Endothelial cell of umbilical vein (primary cell): ENCODE measurements at regions not wholly inside any gene's neighbourhood (a gene's known extent, or its start where the extent isn't known, plus 50 kb on each side); places are given as distances from the start of the nearest gene placed in this dataset.

ENCODE experiments used
- BruUV-seq: library from RNA; stranded (reverse); fragments of 400-500 nt; replicated peaks from 2 replicates; lab custom pipeline; 2021; lab: Mats Ljungman, UMichigan
- CTCF ChIA-PET: fragments of 300-600, 350-600 bp; sonication (Branson Sonifier 250); formaldehyde crosslinking; loops from one replicate; lab custom pipeline; 2021; ENCODE audit warnings: antibody characterized with exemption, inconsistent platforms; lab: Charles Lee
- POLR2A ChIA-PET: fragments of 300-600, 350-600 bp; sonication (Branson Sonifier 250); formaldehyde crosslinking; loops from one replicate; lab custom pipeline; 2021; ENCODE audit warnings: antibody characterized with exemption, inconsistent platforms; lab: Charles Lee
- DNase-seq: peaks from one replicate; pipeline ENCODE4 v3.0.0-alpha.2; 2011; ENCODE audit warnings: low read depth, low spot score
- FAIRE-seq: peaks from 2 replicates; lab custom pipeline; 2011; peaks lifted over from hg19 to GRCh38; lab: Jason Lieb, UNC
- H2AFZ ChIP-seq: 2 replicates; pipeline ENCODE4 v1.6.0; 2012; ENCODE audit warnings: low read depth, low read length, control low read depth, inconsistent platforms
- H3K27ac ChIP-seq: 2 replicates; pipeline ENCODE4 v1.5.1; 2011; ENCODE audit warnings: low read depth, mild to moderate bottlenecking, control low read depth, low read length, moderate library complexity; ENCODE audit not compliant: insufficient read depth
- H3K27me3 ChIP-seq, 2 experiments: 2 replicates each; pipeline versions ENCODE4 v1.6.0 to v1.6.1; 2011; ENCODE audit warnings: low read length in 2 of 2, mixed read lengths in 1 of 2; ENCODE audit not compliant: control insufficient read depth in 2 of 2, insufficient read depth in 2 of 2
- H3K36me3 ChIP-seq, 2 experiments: 2 replicates in 1 of 2; 3 replicates in 1 of 2; pipeline ENCODE4 v1.5.1; 2011; ENCODE audit warnings: low read length in 2 of 2, mild to moderate bottlenecking in 1 of 2, moderate library complexity in 1 of 2; ENCODE audit not compliant: control insufficient read depth in 2 of 2, insufficient read depth in 2 of 2; ENCODE audit errors: extremely low read depth in 1 of 2
- H3K4me1 ChIP-seq: 3 replicates; pipeline ENCODE4 v1.5.1; 2011; ENCODE audit warnings: mild to moderate bottlenecking, low read length; ENCODE audit not compliant: control insufficient read depth, insufficient read depth; ENCODE audit errors: extremely low read depth
- H3K4me2 ChIP-seq: 2 replicates; pipeline ENCODE4 v1.6.1; 2011; ENCODE audit warnings: low read length, control low read depth, mixed read lengths; ENCODE audit not compliant: insufficient read depth
- H3K4me3 ChIP-seq, 3 experiments: fragments of 200-600 bp in 1 of 3; sonication (generic), shearing (Covaris generic) in 1 of 3; replicated peaks in 1 of 3; 2 replicates each; pipeline ENCODE4 v1.5.1; 2011 to 2016; ENCODE audit warnings: control low read depth in 3 of 3, low read length in 3 of 3, mild to moderate bottlenecking in 2 of 3, inconsistent platforms in 1 of 3, low read depth in 1 of 3, moderate library complexity in 1 of 3; ENCODE audit not compliant: insufficient read depth in 1 of 3
- H3K79me2 ChIP-seq: 2 replicates; pipeline ENCODE4 v1.6.0; 2012; ENCODE audit warnings: low read length, inconsistent platforms; ENCODE audit not compliant: control insufficient read depth, insufficient read depth
- H3K9ac ChIP-seq: replicated peaks from 2 replicates; pipeline ENCODE3; 2011; ENCODE audit warnings: low read length, control low read depth; ENCODE audit not compliant: insufficient read depth; ENCODE audit errors: extremely low read depth
- H3K9me1 ChIP-seq: replicated peaks from 3 replicates; pipeline ENCODE4 v1.6.0; 2011; ENCODE audit warnings: mild to moderate bottlenecking, low read length; ENCODE audit not compliant: control insufficient read depth, insufficient read depth; ENCODE audit errors: extremely low read depth
- H3K9me3 ChIP-seq: replicated peaks from 2 replicates; pipeline ENCODE4 v1.5.1; 2012; ENCODE audit warnings: low read length, inconsistent platforms; ENCODE audit not compliant: control insufficient read depth, insufficient read depth
- H4K20me1 ChIP-seq: replicated peaks from 2 replicates; pipeline ENCODE3; 2011; ENCODE audit warnings: mild to moderate bottlenecking, low read length; ENCODE audit not compliant: control insufficient read depth, insufficient read depth; ENCODE audit errors: extremely low read depth
- EZH2 ChIP-seq: IDR thresholded peaks from 2 replicates; pipeline ENCODE4 v1.6.1; 2012; ENCODE audit warnings: borderline replicate concordance, low read depth, mild to moderate bottlenecking, moderate library complexity, low read length, inconsistent platforms; ENCODE audit not compliant: severe bottlenecking
- FOS ChIP-seq: IDR thresholded peaks from 2 replicates; pipeline ENCODE4 v1.6.1; 2011; ENCODE audit warnings: mild to moderate bottlenecking, low read length, moderate library complexity, borderline replicate concordance; ENCODE audit not compliant: insufficient read depth
- GATA2 ChIP-seq: IDR thresholded peaks from 2 replicates; pipeline ENCODE4 v1.7.0; 2011; ENCODE audit warnings: low read depth, mild to moderate bottlenecking, moderate library complexity, mixed read lengths, low read length; ENCODE audit not compliant: insufficient read length, insufficient read depth
- JUN ChIP-seq: IDR thresholded peaks from 2 replicates; pipeline ENCODE4 v1.6.1; 2011; ENCODE audit warnings: borderline replicate concordance, low read depth; ENCODE audit not compliant: insufficient read length, insufficient read depth
- MYC ChIP-seq: IDR thresholded peaks from one replicate; pipeline ENCODE4 v1.6.1; 2011; ENCODE audit warnings: mild to moderate bottlenecking, low read depth, low read length
- POLR2A ChIP-seq: IDR thresholded peaks from 2 replicates; pipeline ENCODE4 v1.6.1; 2012; ENCODE audit warnings: low read depth, mild to moderate bottlenecking, control low read depth, low read length
- POLR2AphosphoS5 ChIP-seq: IDR thresholded peaks from 2 replicates; pipeline ENCODE4 v1.6.1; 2012; ENCODE audit warnings: low read depth, mild to moderate bottlenecking, control low read depth, low read length, moderate library complexity; ENCODE audit not compliant: insufficient read depth
- dilution Hi-C: fragments of 300-500 bp; cut with MboI; formaldehyde crosslinking; loops from one replicate; pipeline ENCODE4 v1.15.0; 2019; ENCODE audit warnings: low sequenced_read_pairs; ENCODE audit not compliant: extremely low pct_ligation_motif_present
- intact Hi-C: fragments of 100-400 bp; cut with micrococcal nuclease; formaldehyde crosslinking; loops from one replicate; pipeline ENCODE4 v1.10.0; 2022
- TF ChIP-seq, protein P1 (sequence below), 2 donors: IDR thresholded peaks; 1 replicate in 1 of 2; 2 replicates in 1 of 2; pipeline ENCODE4 v1.5.1; 2011; ENCODE audit warnings: low read length in 2 of 2, mild to moderate bottlenecking in 2 of 2, moderate library complexity in 2 of 2, control low read depth in 1 of 2, inconsistent platforms in 1 of 2, low read depth in 1 of 2; ENCODE audit not compliant: insufficient read depth in 1 of 2; ENCODE audit errors: extremely low read depth in 1 of 2
- TF ChIP-seq, protein P2 (sequence below): IDR thresholded peaks from 2 replicates; pipeline ENCODE4 v1.6.1; 2011; ENCODE audit not compliant: insufficient read depth, insufficient read length

DNA sequence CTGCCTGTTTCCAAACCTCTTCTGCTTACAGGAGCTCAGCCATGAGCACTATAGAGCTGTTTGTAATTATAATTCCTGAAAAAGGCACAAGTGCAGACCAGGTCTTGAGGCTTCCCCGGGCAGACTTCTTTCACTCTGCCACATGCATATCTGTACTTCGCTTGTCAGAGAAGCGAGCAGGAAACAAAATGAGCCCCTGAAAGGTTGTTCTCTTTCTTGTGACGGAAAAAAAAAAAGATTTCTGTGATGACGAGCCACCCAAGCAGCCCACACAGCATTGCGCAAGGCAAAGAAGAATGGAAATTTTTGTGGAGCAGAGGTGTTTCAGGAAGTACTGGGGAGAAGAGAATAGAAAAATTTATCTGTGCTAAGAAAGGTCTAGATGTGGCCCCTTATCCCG, 54.0 kb upstream of the LINC00305 start:
- H4K20me1 ChIP-seq = no peaks in the 10 kb centered on the region
- no peak overlapping the region for H2AFZ ChIP-seq
- no TSS peak for BruUV-seq
- DNase-seq = no peak
- no peak overlapping the region for H3K4me3 ChIP-seq
- ChIA-PET POLR2A (no interaction called here), CTCF (no interaction called here)
- H3K9me1 ChIP-seq = no peaks in the 10 kb centered on the region
- H3K79me2 ChIP-seq = no peaks in the 10 kb centered on the region
- dilution Hi-C loops (no loop called here), intact Hi-C loops (no loop called here)
- no peak overlapping the region for H3K4me2 ChIP-seq
- H3K27me3 ChIP-seq = no peaks in the 10 kb centered on the region
- H3K9me3 ChIP-seq = no peaks in the 10 kb centered on the region
- H3K36me3 ChIP-seq = no peaks in the 10 kb centered on the region
- H3K4me1 ChIP-seq = no peaks in the 10 kb centered on the region
- FAIRE-seq = no peak
- no peak for TF ChIP-seq POLR2A
- TF ChIP-seq MYC = no peak
- TF ChIP-seq, protein P1, sequence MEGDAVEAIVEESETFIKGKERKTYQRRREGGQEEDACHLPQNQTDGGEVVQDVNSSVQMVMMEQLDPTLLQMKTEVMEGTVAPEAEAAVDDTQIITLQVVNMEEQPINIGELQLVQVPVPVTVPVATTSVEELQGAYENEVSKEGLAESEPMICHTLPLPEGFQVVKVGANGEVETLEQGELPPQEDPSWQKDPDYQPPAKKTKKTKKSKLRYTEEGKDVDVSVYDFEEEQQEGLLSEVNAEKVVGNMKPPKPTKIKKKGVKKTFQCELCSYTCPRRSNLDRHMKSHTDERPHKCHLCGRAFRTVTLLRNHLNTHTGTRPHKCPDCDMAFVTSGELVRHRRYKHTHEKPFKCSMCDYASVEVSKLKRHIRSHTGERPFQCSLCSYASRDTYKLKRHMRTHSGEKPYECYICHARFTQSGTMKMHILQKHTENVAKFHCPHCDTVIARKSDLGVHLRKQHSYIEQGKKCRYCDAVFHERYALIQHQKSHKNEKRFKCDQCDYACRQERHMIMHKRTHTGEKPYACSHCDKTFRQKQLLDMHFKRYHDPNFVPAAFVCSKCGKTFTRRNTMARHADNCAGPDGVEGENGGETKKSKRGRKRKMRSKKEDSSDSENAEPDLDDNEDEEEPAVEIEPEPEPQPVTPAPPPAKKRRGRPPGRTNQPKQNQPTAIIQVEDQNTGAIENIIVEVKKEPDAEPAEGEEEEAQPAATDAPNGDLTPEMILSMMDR (IDR thresholded peaks at IDR 0.05; ENCODE audit: extremely low read depth in 1 of 2, insufficient read depth in 1 of 2, low read depth in 1 of 2, low read length in 2 of 2) = no peak
- no peak for TF ChIP-seq GATA2
- TF ChIP-seq EZH2 = no peak
- TF ChIP-seq JUN = no peak
- no peak for TF ChIP-seq POLR2AphosphoS5
- no peak for TF ChIP-seq FOS
- TF ChIP-seq, protein P2, sequence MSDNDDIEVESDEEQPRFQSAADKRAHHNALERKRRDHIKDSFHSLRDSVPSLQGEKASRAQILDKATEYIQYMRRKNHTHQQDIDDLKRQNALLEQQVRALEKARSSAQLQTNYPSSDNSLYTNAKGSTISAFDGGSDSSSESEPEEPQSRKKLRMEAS = no peak
- no peak overlapping the region for H3K27ac ChIP-seq
- H3K9ac ChIP-seq = no peak overlapping the region
